CD14-positive monocyte (primary cell): ENCODE measurements at regions not wholly inside any gene's neighbourhood (a gene's known extent, or its start where the extent isn't known, plus 50 kb on each side); places are given as distances from the start of the nearest gene placed in this dataset.

Experiments
- DNase-seq, 3 donors: peaks; one replicate each; pipeline ENCODE4 v3.0.0-alpha.2; 2011 to 2022
- H2AFZ ChIP-seq: 2 replicates; pipeline ENCODE4 v1.6.0; 2012; ENCODE audit warnings: mild to moderate bottlenecking, low read depth, low read length, inconsistent platforms; ENCODE audit not compliant: insufficient read depth, poor library complexity, severe bottlenecking
- H3K27ac ChIP-seq, 2 donors: 1 replicate in 1 of 2; 2 replicates in 1 of 2; pipeline ENCODE4 v1.5.1; 2012 to 2013; ENCODE audit warnings: low read length in 2 of 2, control low read depth in 1 of 2, inconsistent platforms in 1 of 2, low read depth in 1 of 2, mild to moderate bottlenecking in 1 of 2
- H3K27me3 ChIP-seq, 2 donors: one replicate each; pipeline versions ENCODE4 v1.6.0 to v1.6.1; 2011 to 2013; ENCODE audit warnings: low read length in 2 of 2; ENCODE audit not compliant: control insufficient read depth in 2 of 2, insufficient read depth in 2 of 2
- H3K36me3 ChIP-seq, 2 donors: replicated peaks in 1 of 2; 1 replicate in 1 of 2; 2 replicates in 1 of 2; pipeline versions ENCODE4 v1.5.1 to v1.6.1; 2012 to 2013; ENCODE audit warnings: low read length in 2 of 2, control low read depth in 1 of 2, inconsistent platforms in 1 of 2, mild to moderate bottlenecking in 1 of 2; ENCODE audit not compliant: insufficient read depth in 2 of 2, control insufficient read depth in 1 of 2
- H3K4me1 ChIP-seq, 2 donors: 1 replicate in 1 of 2; 2 replicates in 1 of 2; pipeline versions ENCODE4 v1.5.1 to v1.6.1; 2012 to 2013; ENCODE audit warnings: low read length in 2 of 2, control low read depth in 1 of 2, inconsistent platforms in 1 of 2, mild to moderate bottlenecking in 1 of 2, moderate library complexity in 1 of 2; ENCODE audit not compliant: insufficient read depth in 2 of 2, control insufficient read depth in 1 of 2
- H3K4me2 ChIP-seq: replicated peaks from 2 replicates; pipeline ENCODE3; 2012; ENCODE audit warnings: low read length, moderate library complexity, mild to moderate bottlenecking; ENCODE audit not compliant: poor library complexity, severe bottlenecking; ENCODE audit errors: extremely low read depth
- H3K4me3 ChIP-seq, 3 experiments: fragments of 200-600 bp in 1 of 3; sonication (generic) in 1 of 3; replicated peaks in 1 of 3; 1 replicate in 2 of 3; 2 replicates in 1 of 3; pipeline ENCODE4 v1.5.1; 2011 to 2013; ENCODE audit warnings: low read length in 3 of 3, mild to moderate bottlenecking in 3 of 3, control low read depth in 2 of 3, low read depth in 2 of 3, inconsistent platforms in 1 of 3, moderate library complexity in 1 of 3
- H3K79me2 ChIP-seq: 2 replicates; pipeline ENCODE4 v1.6.0; 2012; ENCODE audit warnings: mild to moderate bottlenecking, control low read depth, inconsistent platforms, low read length, moderate library complexity; ENCODE audit not compliant: insufficient read depth
- H3K9ac ChIP-seq: 2 replicates; pipeline ENCODE4 v1.6.0; 2017; ENCODE audit warnings: low read length, mild to moderate bottlenecking; ENCODE audit not compliant: insufficient read depth, poor library complexity, severe bottlenecking
- H3K9me3 ChIP-seq, 2 donors: replicated peaks in 1 of 2; 1 replicate in 1 of 2; 2 replicates in 1 of 2; pipeline versions ENCODE4 v1.5.1 to v1.6.1; 2012 to 2013; ENCODE audit warnings: low read length in 2 of 2, control low read depth in 1 of 2; ENCODE audit not compliant: control insufficient read depth in 1 of 2, insufficient read depth in 1 of 2
- H4K20me1 ChIP-seq: 2 replicates; pipeline ENCODE4 v1.6.0; 2012; ENCODE audit warnings: mild to moderate bottlenecking, low read length, control low read depth, moderate library complexity; ENCODE audit not compliant: insufficient read depth
- H3K27ac Mint-ChIP-seq, 7 donors: one replicate each; pipeline ENCODE4 v1.8.0; 2020; ENCODE audit warnings: mild to moderate bottlenecking in 7 of 7, mixed read lengths in 7 of 7, moderate library complexity in 6 of 7, inconsistent platforms in 2 of 7
- H3K27me3 Mint-ChIP-seq, 3 donors: one replicate each; pipeline ENCODE4 v1.8.0; 2021 to 2022; ENCODE audit warnings: low read depth in 3 of 3, mild to moderate bottlenecking in 3 of 3, mixed read lengths in 3 of 3, moderate library complexity in 3 of 3, inconsistent platforms in 1 of 3
- H3K36me3 Mint-ChIP-seq, 2 donors: one replicate each; pipeline ENCODE4 v1.8.0; 2020; ENCODE audit warnings: mixed read lengths in 2 of 2, inconsistent platforms in 1 of 2, mild to moderate bottlenecking in 1 of 2
- H3K4me1 Mint-ChIP-seq: one replicate; pipeline ENCODE4 v1.8.0; 2020; ENCODE audit warnings: mild to moderate bottlenecking, mixed read lengths
- H3K4me3 Mint-ChIP-seq, 2 donors: one replicate each; pipeline ENCODE4 v1.8.0; 2020; ENCODE audit warnings: mild to moderate bottlenecking in 2 of 2, mixed read lengths in 2 of 2, moderate library complexity in 1 of 2
- H3K9me3 Mint-ChIP-seq, 7 donors: one replicate each; pipeline ENCODE4 v1.8.0; 2020 to 2022; ENCODE audit warnings: mixed read lengths in 7 of 7, mild to moderate bottlenecking in 6 of 7, moderate library complexity in 6 of 7, inconsistent platforms in 2 of 7
- CTCF ChIP-seq: fragments of 200-600 bp; IDR thresholded peaks from one replicate; pipeline ENCODE4 v1.8.0; 2022; ENCODE audit warnings: antibody characterized with exemption, mild to moderate bottlenecking
- WGBS: methylation state at CpG from one replicate; pipeline ENCODE4 v1.1.5; 2013; ENCODE audit warnings: missing lambda C conversion rate; ENCODE audit not compliant: insufficient coverage; 5-methylcytosine and 5-hydroxymethylcytosine counted together
- intact Hi-C, 2 donors: fragments of 100-400 bp; cut with micrococcal nuclease; formaldehyde crosslinking; loops; one replicate each; pipeline versions ENCODE4 v1.15.0 to v1.15.1; 2023

GRCh38 chr7:13457790-13458189 is 531.7 kb downstream of the ETV1 start:
- peaks cover 0 to 6% (median 2%) of the 10 kb centered on the region in 7 donors for H3K9me3 Mint-ChIP-seq
- Histone ChIP-seq H2AFZ (no peak overlapping the region), H4K20me1 (no peaks in the 10 kb centered on the region), H3K36me3 (no peaks in the 10 kb centered on the region), H3K27me3 (no peaks in the 10 kb centered on the region), H3K4me1 (no peaks in the 10 kb centered on the region), H3K4me3 (no peak overlapping the region), H3K79me2 (no peaks in the 10 kb centered on the region), H3K9ac (no peak overlapping the region), H3K4me2 (no peak overlapping the region), H3K27ac (no peak overlapping the region), H3K9me3 (peaks cover 3 to 6% of the 10 kb centered on the region in 2 donors)
- H3K36me3 Mint-ChIP-seq: no peaks in the 10 kb centered on the region
- H3K27ac Mint-ChIP-seq: no peak overlapping the region
- DNase-seq: no peak
- TF ChIP-seq CTCF: no peak
- no peaks in the 10 kb centered on the region for H3K4me1 Mint-ChIP-seq
- H3K4me3 Mint-ChIP-seq: no peak overlapping the region
- intact Hi-C loops: no loop called here
- 94% methylated on average over 3 of the region's 4 CpGs for WGBS
- no peaks in the 10 kb centered on the region for H3K27me3 Mint-ChIP-seq

DNA sequence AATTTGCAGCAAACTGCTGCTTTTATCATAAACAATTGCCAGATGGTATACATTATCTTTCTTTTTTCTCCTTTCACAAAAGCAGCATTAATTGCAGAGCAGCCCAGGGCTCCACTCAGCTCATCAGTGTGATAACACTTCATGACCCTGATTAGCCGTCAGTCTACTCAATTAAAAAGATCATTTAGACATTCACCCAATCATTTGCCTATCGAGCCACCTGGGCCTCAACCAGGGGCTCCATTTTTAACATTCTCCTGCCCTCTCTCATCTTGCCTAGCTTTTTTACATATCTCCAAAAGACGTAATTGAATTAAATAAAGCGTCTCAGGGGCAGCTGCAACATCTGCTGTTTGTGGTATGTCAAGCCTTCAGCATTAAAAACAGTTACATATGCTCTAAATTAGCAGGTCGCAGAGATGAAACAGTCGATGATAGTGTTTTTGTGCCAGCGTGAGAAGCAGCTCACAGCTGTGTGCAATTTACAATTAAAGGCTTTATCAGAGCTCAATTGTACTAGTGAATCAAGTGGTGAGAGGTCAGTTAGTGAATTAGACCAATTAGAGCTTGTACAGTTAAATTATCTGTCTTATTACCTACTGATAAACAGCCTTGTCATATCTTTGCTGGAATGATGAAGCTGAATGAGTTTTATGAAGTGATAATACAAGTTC is 522.5 kb downstream of the ETV1 start:
- H3K9me3 Mint-ChIP-seq: peaks cover 0 to 3% (median 0%) of the 10 kb centered on the region in 7 donors

More for the DNA sequence above, 522.5 kb downstream of the ETV1 start:
- H3K27me3 Mint-ChIP-seq: no peaks in the 10 kb centered on the region
- no peaks in the 10 kb centered on the region for H3K4me1 Mint-ChIP-seq
- H3K4me2 ChIP-seq: no peak overlapping the region
- no peaks in the 10 kb centered on the region for H3K36me3 Mint-ChIP-seq
- H3K36me3 ChIP-seq: no peaks in the 10 kb centered on the region
- H3K27me3 ChIP-seq: no peaks in the 10 kb centered on the region
- DNase-seq: no peak
- H4K20me1 ChIP-seq: no peaks in the 10 kb centered on the region
- H3K4me3 Mint-ChIP-seq: no peak overlapping the region
- no peak overlapping the region for H3K4me3 ChIP-seq
- H3K9me3 ChIP-seq: peaks cover 0 to 10% of the 10 kb centered on the region in 2 donors
- no peak overlapping the region for H3K9ac ChIP-seq
- H3K27ac Mint-ChIP-seq: no peak overlapping the region
- intact Hi-C loops: no loop called here
- TF ChIP-seq CTCF: no peak
- H2AFZ ChIP-seq: no peak overlapping the region
- 92% methylated on average over 3 of the region's 7 CpGs for WGBS
- H3K27ac ChIP-seq: no peak overlapping the region
- H3K4me1 ChIP-seq: no peaks in the 10 kb centered on the region
- H3K79me2 ChIP-seq: no peaks in the 10 kb centered on the region
